H9 (cell line): ENCODE measurements at regions not wholly inside any gene's neighbourhood (a gene's known extent, or its start where the extent isn't known, plus 50 kb on each side); places are given as distances from the start of the nearest gene placed in this dataset.

Source experiments
- DNase-seq: peaks from one replicate; pipeline ENCODE4 v3.0.0-alpha.2; 2017
- H2AFZ ChIP-seq: one replicate; pipeline ENCODE4 v1.6.1; 2013; ENCODE audit warnings: mild to moderate bottlenecking, low read length, control low read depth, moderate library complexity
- H2AK5ac ChIP-seq: 2 replicates; pipeline ENCODE4 v1.6.1; 2013; ENCODE audit warnings: low read length, control low read depth, mixed read lengths; ENCODE audit not compliant: insufficient read length
- H2BK120ac ChIP-seq: one replicate; pipeline ENCODE4 v1.6.1; 2013; ENCODE audit warnings: low read depth, mild to moderate bottlenecking, low read length, control low read depth, inconsistent platforms; ENCODE audit not compliant: poor library complexity, severe bottlenecking
- H2BK12ac ChIP-seq: 2 replicates; pipeline ENCODE4 v1.6.1; 2013; ENCODE audit warnings: low read length, control low read depth, mixed read lengths, low read depth; ENCODE audit not compliant: insufficient read length
- H2BK15ac ChIP-seq: 2 replicates; pipeline ENCODE4 v1.6.1; 2013; ENCODE audit warnings: low read depth, low read length, control low read depth
- H2BK20ac ChIP-seq: one replicate; pipeline ENCODE4 v1.6.1; 2013; ENCODE audit warnings: low read depth, mild to moderate bottlenecking, low read length, control low read depth, inconsistent platforms; ENCODE audit not compliant: poor library complexity, severe bottlenecking
- H2BK5ac ChIP-seq: 2 replicates; pipeline ENCODE4 v1.6.1; 2013; ENCODE audit warnings: low read length, control low read depth, mixed read lengths; ENCODE audit not compliant: insufficient read length
- H3K14ac ChIP-seq: 2 replicates; pipeline ENCODE4 v1.6.1; 2013; ENCODE audit warnings: low read length, control low read depth; ENCODE audit not compliant: insufficient read depth
- H3K18ac ChIP-seq: 2 replicates; pipeline ENCODE4 v1.6.1; 2013; ENCODE audit warnings: low read depth, mild to moderate bottlenecking, mixed read lengths, low read length, control low read depth; ENCODE audit not compliant: insufficient read length
- H3K23ac ChIP-seq: 2 replicates; pipeline ENCODE4 v1.6.1; 2013; ENCODE audit warnings: low read length, control low read depth, mixed read lengths, low read depth; ENCODE audit not compliant: insufficient read length
- H3K23me2 ChIP-seq: 2 replicates; pipeline ENCODE4 v1.6.1; 2013; ENCODE audit warnings: low read depth, mild to moderate bottlenecking, mixed read lengths, low read length, control low read depth; ENCODE audit not compliant: insufficient read length, poor library complexity, severe bottlenecking
- H3K27ac ChIP-seq: 2 replicates; pipeline ENCODE4 v1.5.1; 2013; ENCODE audit warnings: low read length, control low read depth, mixed read lengths, low read depth; ENCODE audit not compliant: insufficient read length
- H3K27me3 ChIP-seq: 2 replicates; pipeline ENCODE4 v1.6.1; 2013; ENCODE audit warnings: low read length, control low read depth, inconsistent platforms; ENCODE audit not compliant: insufficient read depth
- H3K4ac ChIP-seq: 2 replicates; pipeline ENCODE4 v1.6.1; 2013; ENCODE audit warnings: low read depth, mild to moderate bottlenecking, control low read depth, inconsistent platforms, low read length, moderate library complexity
- H3K4me1 ChIP-seq: 2 replicates; pipeline ENCODE4 v1.6.1; 2013; ENCODE audit warnings: low read length, control low read depth, inconsistent platforms; ENCODE audit not compliant: insufficient read depth
- H3K4me2 ChIP-seq: 2 replicates; pipeline ENCODE4 v1.6.1; 2013; ENCODE audit warnings: low read length, control low read depth, mixed read lengths; ENCODE audit not compliant: insufficient read length, insufficient read depth
- H3K56ac ChIP-seq: 2 replicates; pipeline ENCODE4 v1.6.1; 2013; ENCODE audit warnings: low read depth, mild to moderate bottlenecking, mixed read lengths, low read length, control low read depth; ENCODE audit not compliant: insufficient read length
- H3K79me1 ChIP-seq: 2 replicates; pipeline ENCODE4 v1.6.1; 2013; ENCODE audit warnings: low read depth, mild to moderate bottlenecking, moderate library complexity, low read length, control low read depth, inconsistent platforms; ENCODE audit not compliant: insufficient read depth, poor library complexity, severe bottlenecking
- H3K79me2 ChIP-seq: 2 replicates; pipeline ENCODE4 v1.6.1; 2013; ENCODE audit warnings: low read length, control low read depth, inconsistent platforms; ENCODE audit not compliant: insufficient read depth
- H3K9ac ChIP-seq: 2 replicates; pipeline ENCODE4 v1.6.1; 2013; ENCODE audit warnings: low read length, control low read depth, mixed read lengths; ENCODE audit not compliant: insufficient read length; ENCODE audit errors: extremely low read depth
- H3K9me3 ChIP-seq: one replicate; pipeline ENCODE4 v1.6.1; 2013; ENCODE audit warnings: low read depth, low read length, inconsistent platforms; ENCODE audit not compliant: control insufficient read depth
- H3T11ph ChIP-seq: one replicate; pipeline ENCODE4 v1.6.1; 2013; ENCODE audit warnings: mild to moderate bottlenecking, low read length, control low read depth, inconsistent platforms
- H4K20me1 ChIP-seq: one replicate; pipeline ENCODE4 v1.6.1; 2013; ENCODE audit not compliant: control insufficient read depth, insufficient read length, insufficient read depth
- H4K5ac ChIP-seq: 2 replicates; pipeline ENCODE4 v1.6.1; 2013; ENCODE audit warnings: low read depth, mild to moderate bottlenecking, mixed read lengths, low read length, control low read depth; ENCODE audit not compliant: insufficient read length
- H4K8ac ChIP-seq: replicated peaks from 2 replicates; pipeline ENCODE4 v1.6.1; 2013; ENCODE audit warnings: low read length, control low read depth, mixed read lengths, low read depth; ENCODE audit not compliant: insufficient read length
- H4K91ac ChIP-seq: 2 replicates; pipeline ENCODE4 v1.6.1; 2013; ENCODE audit warnings: low read depth, mild to moderate bottlenecking, moderate library complexity, mixed read lengths, low read length, control low read depth; ENCODE audit not compliant: insufficient read length
- H3K27ac Mint-ChIP-seq, 3 experiments: 2 replicates in 2 of 3; 3 replicates in 1 of 3; pipeline ENCODE4 v1.8.0; 2020 to 2021; ENCODE audit warnings: mixed read lengths in 3 of 3, mild to moderate bottlenecking in 1 of 3, moderate library complexity in 1 of 3
- H3K27me3 Mint-ChIP-seq: 2 replicates; pipeline ENCODE4 v1.8.0; 2021; ENCODE audit warnings: low read depth, mild to moderate bottlenecking, moderate library complexity, mixed read lengths
- H3K36me3 Mint-ChIP-seq, 3 experiments: 2 replicates in 2 of 3; 3 replicates in 1 of 3; pipeline ENCODE4 v1.8.0; 2020 to 2021; ENCODE audit warnings: low read depth in 3 of 3, mixed read lengths in 3 of 3; ENCODE audit not compliant: insufficient read depth in 1 of 3
- H3K4me1 Mint-ChIP-seq, 2 experiments: 2 replicates each; pipeline ENCODE4 v1.8.0; 2020; ENCODE audit warnings: mixed read lengths in 2 of 2
- H3K4me3 Mint-ChIP-seq, 2 experiments: 2 replicates in 1 of 2; 3 replicates in 1 of 2; pipeline ENCODE4 v1.8.0; 2020 to 2021; ENCODE audit warnings: mild to moderate bottlenecking in 2 of 2, mixed read lengths in 2 of 2, moderate library complexity in 1 of 2
- H3K9me3 Mint-ChIP-seq, 2 experiments: 2 replicates in 1 of 2; 3 replicates in 1 of 2; pipeline ENCODE4 v1.8.0; 2020; ENCODE audit warnings: mild to moderate bottlenecking in 2 of 2, mixed read lengths in 2 of 2, moderate library complexity in 1 of 2
- WGBS: extraction: QIAGEN DNeasy Blood & Tissue Kit; methylation state at CpG from one replicate; pipeline ENCODE4 v1.1.7; 2013; ENCODE audit warnings: missing lambda C conversion rate, low lambda C conversion rate, mixed read lengths; ENCODE audit not compliant: insufficient read length; ENCODE audit errors: extremely low coverage; 5-methylcytosine and 5-hydroxymethylcytosine counted together
- TF ChIP-seq, protein P1 (sequence below): fragments of 200-600 bp; sonication (generic); conservative IDR thresholded peaks from 3 replicates; pipeline ENCODE4 v1.8.0; 2021; ENCODE audit warnings: antibody characterized with exemption, mild to moderate bottlenecking

DNA sequence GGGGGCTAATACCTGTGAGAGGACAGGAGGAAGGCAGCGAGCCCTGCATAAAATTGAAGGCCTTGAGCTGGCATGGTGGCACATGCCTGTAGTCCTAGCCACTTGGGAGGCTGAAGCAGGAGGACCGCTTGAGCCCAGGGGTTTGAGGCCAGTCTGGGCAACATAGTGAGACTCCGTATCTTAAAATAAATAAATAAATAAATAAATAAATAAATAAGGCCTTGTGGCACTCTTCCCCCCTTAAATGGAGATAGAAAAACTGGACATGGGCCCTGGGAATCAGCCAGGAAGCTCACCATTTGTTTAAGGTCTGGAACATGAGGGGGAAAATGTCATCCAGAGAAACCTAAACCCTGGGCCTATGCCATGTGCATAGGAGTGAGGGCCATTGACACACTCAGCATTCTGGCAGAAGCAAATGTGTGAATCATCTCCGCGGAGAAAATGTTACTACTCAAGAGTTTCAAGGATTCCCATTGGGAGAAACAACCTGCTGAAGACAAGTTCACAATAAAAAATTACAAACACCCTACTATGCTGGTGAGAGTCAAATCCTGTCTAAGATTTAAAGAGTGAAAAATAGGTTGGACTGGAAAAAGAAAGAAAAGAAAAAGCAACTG, 51.9 kb upstream of the UBR2 start:
- Histone ChIP-seq H3T11ph (no peak overlapping the region), H3K9ac (no peak overlapping the region), H3K14ac (no peak overlapping the region), H3K27ac (no peak overlapping the region), H4K20me1 (no peaks in the 10 kb centered on the region), H4K91ac (no peak overlapping the region), H3K79me2 (no peaks in the 10 kb centered on the region), H2BK15ac (no peak overlapping the region), H2AFZ (no peak overlapping the region), H2BK120ac (no peak overlapping the region), H3K23me2 (no peaks in the 10 kb centered on the region), H3K23ac (no peak overlapping the region), H2BK20ac (no peak overlapping the region), H3K56ac (no peak overlapping the region), H2AK5ac (no peak overlapping the region), H2BK12ac (no peak overlapping the region), H3K18ac (no peak overlapping the region), H3K4ac (no peak overlapping the region), H3K9me3 (no peaks in the 10 kb centered on the region), H4K8ac (no peak overlapping the region), H4K5ac (no peak overlapping the region), H3K4me1 (no peaks in the 10 kb centered on the region), H3K4me2 (no peak overlapping the region), H3K79me1 (no peaks in the 10 kb centered on the region), H2BK5ac (no peak overlapping the region), H3K27me3 (no peaks in the 10 kb centered on the region; the same call in 1 of the 2 replicates)
- peaks cover 4 to 7% of the 10 kb centered on the region in 2 experiments; a peak in 3 of 4 replicates for H3K4me1 Mint-ChIP-seq
- no peak overlapping the region for H3K27ac Mint-ChIP-seq
- H3K27me3 Mint-ChIP-seq, result peaks cover 2% of the 10 kb centered on the region; the same call in 1 of the 2 replicates
- DNase-seq, result no peak
- TF ChIP-seq, protein P1, sequence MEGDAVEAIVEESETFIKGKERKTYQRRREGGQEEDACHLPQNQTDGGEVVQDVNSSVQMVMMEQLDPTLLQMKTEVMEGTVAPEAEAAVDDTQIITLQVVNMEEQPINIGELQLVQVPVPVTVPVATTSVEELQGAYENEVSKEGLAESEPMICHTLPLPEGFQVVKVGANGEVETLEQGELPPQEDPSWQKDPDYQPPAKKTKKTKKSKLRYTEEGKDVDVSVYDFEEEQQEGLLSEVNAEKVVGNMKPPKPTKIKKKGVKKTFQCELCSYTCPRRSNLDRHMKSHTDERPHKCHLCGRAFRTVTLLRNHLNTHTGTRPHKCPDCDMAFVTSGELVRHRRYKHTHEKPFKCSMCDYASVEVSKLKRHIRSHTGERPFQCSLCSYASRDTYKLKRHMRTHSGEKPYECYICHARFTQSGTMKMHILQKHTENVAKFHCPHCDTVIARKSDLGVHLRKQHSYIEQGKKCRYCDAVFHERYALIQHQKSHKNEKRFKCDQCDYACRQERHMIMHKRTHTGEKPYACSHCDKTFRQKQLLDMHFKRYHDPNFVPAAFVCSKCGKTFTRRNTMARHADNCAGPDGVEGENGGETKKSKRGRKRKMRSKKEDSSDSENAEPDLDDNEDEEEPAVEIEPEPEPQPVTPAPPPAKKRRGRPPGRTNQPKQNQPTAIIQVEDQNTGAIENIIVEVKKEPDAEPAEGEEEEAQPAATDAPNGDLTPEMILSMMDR, result no peak
- no peak overlapping the region for H3K4me3 Mint-ChIP-seq
- H3K9me3 Mint-ChIP-seq, result no peaks in the 10 kb centered on the region
- H3K36me3 Mint-ChIP-seq, result no peaks in the 10 kb centered on the region
- no CpG with 5 or more reads among the region's 5 CpGs for WGBS
